GM23338 (cell line): ENCODE measurements at regions not wholly inside any gene's neighbourhood (a gene's known extent, or its start where the extent isn't known, plus 50 kb on each side); places are given as distances from the start of the nearest gene placed in this dataset.

Source experiments
- ATAC-seq: fragments of 200-7000 bp; cut with Tn5 transposase; 3 replicates; pipeline ENCODE4 v1.9.1; 2020
- DNase-seq: peaks from one replicate; pipeline ENCODE4 v3.0.0-alpha.2; 2015; ENCODE audit warnings: low spot score
- H2AFZ ChIP-seq: fragments of 200-600 bp; sonication (generic); 2 replicates; pipeline ENCODE4 v1.8.0; 2016; ENCODE audit warnings: antibody characterized with exemption, mild to moderate bottlenecking, moderate library complexity
- H3F3A ChIP-seq: fragments of 200-600 bp; sonication (generic); replicated peaks from 2 replicates; pipeline ENCODE4 v1.8.0; 2017; ENCODE audit warnings: antibody characterized with exemption, mixed run types, low read depth
- H3K27ac ChIP-seq: fragments of 200-600 bp; sonication (generic); 2 replicates; pipeline ENCODE4 v1.6.1; 2016; ENCODE audit warnings: low read depth
- H3K27me3 ChIP-seq: fragments of 200-600 bp; sonication (generic); 2 replicates; pipeline ENCODE4 v1.8.0; 2016; ENCODE audit warnings: mild to moderate bottlenecking, mixed run types, moderate library complexity; ENCODE audit not compliant: insufficient read depth
- H3K36me3 ChIP-seq: fragments of 200-600 bp; sonication (generic); 2 replicates; pipeline ENCODE4 v1.8.0; 2016; ENCODE audit warnings: mild to moderate bottlenecking; ENCODE audit not compliant: insufficient read depth
- H3K4me1 ChIP-seq: fragments of 200-600 bp; sonication (generic); 2 replicates; pipeline ENCODE4 v1.8.0; 2016; ENCODE audit warnings: mild to moderate bottlenecking, moderate library complexity; ENCODE audit not compliant: insufficient read depth
- H3K4me2 ChIP-seq: fragments of 200-600 bp; sonication (generic); 2 replicates; pipeline ENCODE4 v1.7.1; 2017; ENCODE audit warnings: mixed run types
- H3K4me3 ChIP-seq: fragments of 200-600 bp; sonication (generic); 2 replicates; pipeline ENCODE4 v1.6.1; 2016; ENCODE audit warnings: mixed run types
- H3K79me2 ChIP-seq: fragments of 200-600 bp; sonication (generic); replicated peaks from 2 replicates; pipeline ENCODE4 v1.8.0; 2017; ENCODE audit warnings: mild to moderate bottlenecking; ENCODE audit not compliant: insufficient read depth
- H3K9me2 ChIP-seq: fragments of 200-600 bp; sonication (generic); 2 replicates; pipeline ENCODE4 v1.8.0; 2017; ENCODE audit not compliant: insufficient read depth
- H4K20me1 ChIP-seq: fragments of 200-600 bp; sonication (generic); replicated peaks from 2 replicates; pipeline ENCODE4 v1.8.0; 2017; ENCODE audit warnings: mild to moderate bottlenecking; ENCODE audit not compliant: insufficient read depth
- H3K27ac Mint-ChIP-seq: 2 replicates; pipeline ENCODE4 v1.8.0; 2020; ENCODE audit warnings: inconsistent platforms, mild to moderate bottlenecking, moderate library complexity, mixed read lengths
- H3K27me3 Mint-ChIP-seq: 3 replicates; pipeline ENCODE4 v1.8.0; 2022; ENCODE audit warnings: low read depth, mild to moderate bottlenecking, moderate library complexity, mixed read lengths, inconsistent platforms; ENCODE audit not compliant: insufficient read depth, poor library complexity
- H3K36me3 Mint-ChIP-seq: 3 replicates; pipeline ENCODE4 v1.8.0; 2021; ENCODE audit warnings: low read depth, mild to moderate bottlenecking, inconsistent platforms, moderate library complexity, mixed read lengths
- H3K4me1 Mint-ChIP-seq: 3 replicates; pipeline ENCODE4 v1.8.0; 2020; ENCODE audit warnings: mild to moderate bottlenecking, inconsistent platforms, mixed read lengths
- H3K4me3 Mint-ChIP-seq: 3 replicates; pipeline ENCODE4 v1.8.0; 2021; ENCODE audit warnings: moderate library complexity, mild to moderate bottlenecking, inconsistent platforms, mixed read lengths
- H3K9me3 Mint-ChIP-seq: 3 replicates; pipeline ENCODE4 v1.8.0; 2020; ENCODE audit warnings: moderate library complexity, mild to moderate bottlenecking, inconsistent platforms, mixed read lengths
- CREB1 ChIP-seq: fragments of 250-450 bp; sonication (Bioruptor Pico); IDR thresholded peaks from 2 replicates; pipeline ENCODE4 v1.5.0; 2020; ENCODE audit warnings: low read depth, mild to moderate bottlenecking, moderate library complexity
- CTCF ChIP-seq, 2 experiments: fragments of 200-600 bp in 1 of 2; sonication (generic) in 1 of 2; conservative IDR thresholded peaks; 2 replicates each; pipeline versions ENCODE4 v1.5.1 to v1.6.1; 2016 to 2017; ENCODE audit warnings: antibody characterized with exemption in 2 of 2, low read depth in 2 of 2, mild to moderate bottlenecking in 2 of 2, moderate library complexity in 1 of 2
- EZH2 ChIP-seq: fragments of 200-600 bp; sonication (generic); IDR thresholded peaks from one replicate; pipeline ENCODE4 v1.8.0; 2017; ENCODE audit warnings: antibody characterized with exemption, mild to moderate bottlenecking, low read depth; ENCODE audit not compliant: unreplicated experiment
- EZH2phosphoT487 ChIP-seq: fragments of 200-600 bp; sonication (generic); IDR thresholded peaks from one replicate; pipeline ENCODE4 v1.8.1; 2018; ENCODE audit warnings: antibody characterized with exemption; ENCODE audit not compliant: unreplicated experiment
- JUNB ChIP-seq: IDR thresholded peaks from one replicate; pipeline ENCODE4 v1.6.1; 2016; ENCODE audit warnings: antibody characterized with exemption; ENCODE audit not compliant: unreplicated experiment
- POLR2AphosphoS5 ChIP-seq: IDR thresholded peaks from 2 replicates; pipeline ENCODE4 v1.6.1; 2016; ENCODE audit warnings: antibody characterized with exemption, low read depth
- REST ChIP-seq: IDR thresholded peaks from one replicate; pipeline ENCODE4 v1.6.1; 2018; ENCODE audit warnings: antibody characterized with exemption; ENCODE audit not compliant: unreplicated experiment
- ZNF114 ChIP-seq: fragments of 250-450 bp; sonication (Bioruptor Pico); IDR thresholded peaks from 2 replicates; pipeline ENCODE4 v1.5.0; 2020; ENCODE audit warnings: mild to moderate bottlenecking, moderate library complexity
- ZNF331 ChIP-seq: fragments of 250-450 bp; sonication (Bioruptor Pico); IDR thresholded peaks from 2 replicates; pipeline ENCODE4 v1.5.0; 2020; ENCODE audit warnings: low read depth, mild to moderate bottlenecking, moderate library complexity
- ZNF462 ChIP-seq: fragments of 250-450 bp; sonication (Bioruptor Pico); IDR thresholded peaks from 2 replicates; pipeline ENCODE4 v1.5.0; 2020; ENCODE audit warnings: mild to moderate bottlenecking, moderate library complexity
- TF ChIP-seq, protein P1 (sequence below): IDR thresholded peaks from 2 replicates; pipeline ENCODE4 v1.6.1; 2016; ENCODE audit warnings: antibody characterized with exemption

GRCh38 chr1:164443166-164443565 is 115.8 kb upstream of the PBX1 start (continued):
- TF ChIP-seq REST (no peak), CREB1 (CRISPR knock-in tag) (no peak), POLR2AphosphoS5 (no peak)

DNA sequence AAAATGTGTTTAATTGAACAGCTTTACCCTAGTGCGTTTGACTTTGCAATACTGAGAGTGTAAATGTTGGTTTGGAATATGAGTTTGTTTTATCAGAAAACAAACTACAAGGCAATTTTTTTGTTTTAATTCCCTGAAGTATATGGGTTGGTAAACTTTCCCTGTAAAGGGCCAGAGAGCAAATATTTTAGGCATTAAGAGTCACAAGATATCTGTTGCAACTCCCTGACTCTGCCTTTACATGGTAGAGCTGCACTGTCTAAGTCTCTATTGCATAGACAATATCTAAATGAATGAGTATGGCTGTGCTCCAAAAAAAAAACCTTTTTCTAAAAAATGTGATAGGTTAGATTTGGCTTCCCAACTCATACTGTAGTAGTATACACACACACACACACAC is 115.1 kb upstream of the PBX1 start:
- H3K79me2 ChIP-seq = no peaks in the 10 kb centered on the region
- no peak overlapping the region for H3K4me3 ChIP-seq
- no peak overlapping the region for H3K4me2 ChIP-seq
- Mint-ChIP-seq H3K9me3 (peaks cover 2% of the 10 kb centered on the region; the same call in 1 of the 3 replicates), H3K4me3 (no peak overlapping the region), H3K27me3 (no peaks in the 10 kb centered on the region), H3K27ac (no peak overlapping the region), H3K36me3 (no peaks in the 10 kb centered on the region; the same call in 2 of the 3 replicates), H3K4me1 (peaks cover 4% of the 10 kb centered on the region)
- no peaks in the 10 kb centered on the region for H3K36me3 ChIP-seq
- no peak for DNase-seq
- ATAC-seq = no peak
- no peaks in the 10 kb centered on the region for H3F3A ChIP-seq
- no peak overlapping the region for H3K27ac ChIP-seq
- no peaks in the 10 kb centered on the region for H3K4me1 ChIP-seq
- no peak overlapping the region for H2AFZ ChIP-seq
- H3K27me3 ChIP-seq = no peaks in the 10 kb centered on the region
- H3K9me2 ChIP-seq = no peaks in the 10 kb centered on the region
- H4K20me1 ChIP-seq = no peaks in the 10 kb centered on the region
- no peak for TF ChIP-seq POLR2AphosphoS5
- TF ChIP-seq JUNB = no peak
- TF ChIP-seq ZNF462 (CRISPR knock-in tag) = no peak
- no peak for TF ChIP-seq ZNF331 (CRISPR knock-in tag)
- TF ChIP-seq ZNF114 (CRISPR knock-in tag) = no peak
- TF ChIP-seq CTCF (conservative IDR thresholded peaks at IDR 0.05; ENCODE audit: low read depth in 2 of 2) = no peak
- TF ChIP-seq EZH2phosphoT487 = no peak
- TF ChIP-seq, protein P1, sequence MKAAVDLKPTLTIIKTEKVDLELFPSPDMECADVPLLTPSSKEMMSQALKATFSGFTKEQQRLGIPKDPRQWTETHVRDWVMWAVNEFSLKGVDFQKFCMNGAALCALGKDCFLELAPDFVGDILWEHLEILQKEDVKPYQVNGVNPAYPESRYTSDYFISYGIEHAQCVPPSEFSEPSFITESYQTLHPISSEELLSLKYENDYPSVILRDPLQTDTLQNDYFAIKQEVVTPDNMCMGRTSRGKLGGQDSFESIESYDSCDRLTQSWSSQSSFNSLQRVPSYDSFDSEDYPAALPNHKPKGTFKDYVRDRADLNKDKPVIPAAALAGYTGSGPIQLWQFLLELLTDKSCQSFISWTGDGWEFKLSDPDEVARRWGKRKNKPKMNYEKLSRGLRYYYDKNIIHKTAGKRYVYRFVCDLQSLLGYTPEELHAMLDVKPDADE = no peak
- TF ChIP-seq EZH2 = no peak
